Tibial nerve (tissue), 4 donors: ENCODE measurements at regions not wholly inside any gene's neighbourhood (a gene's known extent, or its start where the extent isn't known, plus 50 kb on each side); places are given as distances from the start of the nearest gene placed in this dataset.

Experiments used
- DNase-seq, 2 donors: peaks; one replicate each; pipeline ENCODE4 v3.0.0-alpha.2; 2019; ENCODE audit warnings: low spot score in 2 of 2
- H3K27ac ChIP-seq, 4 donors: fragments of 200-600 bp; sonication (generic) in 3 of 4; one replicate each; pipeline ENCODE4 v1.5.1; 2017 to 2019; ENCODE audit warnings: mild to moderate bottlenecking in 1 of 4
- H3K27me3 ChIP-seq, 2 donors: fragments of 200-600 bp; sonication (generic) in 1 of 2; one replicate each; pipeline versions ENCODE4 v1.5.1 to v1.6.0; 2017 to 2019
- H3K36me3 ChIP-seq, 3 donors: fragments of 200-600 bp; sonication (generic); one replicate each; pipeline ENCODE4 v1.5.1; 2018 to 2019
- H3K4me1 ChIP-seq, 4 donors: fragments of 200-600 bp; sonication (generic) in 3 of 4; one replicate each; pipeline ENCODE4 v1.5.1; 2017 to 2019
- H3K4me3 ChIP-seq, 4 donors: fragments of 200-600 bp; sonication (generic) in 3 of 4; one replicate each; pipeline ENCODE4 v1.5.1; 2017 to 2019; ENCODE audit warnings: mild to moderate bottlenecking in 1 of 4, moderate library complexity in 1 of 4
- H3K9me3 ChIP-seq, 4 donors: fragments of 200-600 bp; sonication (generic) in 3 of 4; one replicate each; pipeline ENCODE4 v1.5.1; 2017 to 2019
- CTCF ChIP-seq, 5 experiments: fragments of 200-600 bp in 3 of 5; fragments of 450-650 bp in 2 of 5; sonication (generic) in 3 of 5; IDR thresholded peaks; one replicate each; pipeline ENCODE4 v1.5.1; 2016 to 2019; ENCODE audit warnings: antibody characterized with exemption in 5 of 5, mild to moderate bottlenecking in 3 of 5, moderate library complexity in 2 of 5
- EP300 ChIP-seq, 2 donors: sonication (generic); formaldehyde crosslinking; IDR thresholded peaks; one replicate each; pipeline ENCODE4 v1.6.1; 2017; ENCODE audit warnings: antibody characterized with exemption in 2 of 2, mild to moderate bottlenecking in 1 of 2
- POLR2A ChIP-seq, 2 donors: fragments of 450-650 bp; IDR thresholded peaks; one replicate each; pipeline ENCODE4 v1.6.1; 2017; ENCODE audit warnings: antibody characterized with exemption in 2 of 2, mild to moderate bottlenecking in 2 of 2, moderate library complexity in 2 of 2
- WGBS, 2 donors: methylation state at CpG; one replicate each; pipeline ENCODE4 v1.1.5; 2018; 5-methylcytosine and 5-hydroxymethylcytosine counted together

- Histone ChIP-seq H3K27me3 (no peaks in the 10 kb centered on the region), H3K9me3 (no peaks in the 10 kb centered on the region), H3K27ac (peak overlapping the region; percentile 9 to 82 (median 58)), H3K4me3 (peak overlapping the region in 2 of 4 donors; percentile 2 to 17), H3K36me3 (no peaks in the 10 kb centered on the region), H3K4me1 (peaks cover 0 to 42% (median 14%) of the 10 kb centered on the region in 4 donors)
- TF ChIP-seq CTCF (IDR thresholded peaks at IDR 0.05) (no peak), POLR2A (IDR thresholded peaks at IDR 0.05) (no peak), EP300 (IDR thresholded peaks at IDR 0.05) (no peak)
- no peak for DNase-seq
- WGBS, 2 donors: 12 to 17% methylated on average over 1 of the region's 1 CpG
Measured at GRCh38 chr3:29140666-29141065, 140.2 kb upstream of the RBMS3 start.

- TF ChIP-seq POLR2A (IDR thresholded peaks at IDR 0.05) (no peak), CTCF (IDR thresholded peaks at IDR 0.05) (no peak), EP300 (IDR thresholded peaks at IDR 0.05) (no peak)
- no peaks in the 10 kb centered on the region for H3K9me3 ChIP-seq
- H3K4me1 ChIP-seq: peaks cover 0 to 42% (median 14%) of the 10 kb centered on the region in 4 donors
- 21 to 28% methylated on average over 4 of the region's 4 CpGs for WGBS, 2 donors
- H3K4me3 ChIP-seq: no peak overlapping the region
- peak overlapping the region; percentile 9 to 82 (median 58) for H3K27ac ChIP-seq
- DNase-seq: no peak
- H3K27me3 ChIP-seq: no peaks in the 10 kb centered on the region
- no peaks in the 10 kb centered on the region for H3K36me3 ChIP-seq
Measured at GRCh38 chr3:29141197-29141917, 139.5 kb upstream of the RBMS3 start.

GRCh38 chr3:29141918-29142275 is 139.0 kb upstream of the RBMS3 start:
- TF ChIP-seq CTCF (IDR thresholded peaks at IDR 0.05) (no peak), POLR2A (IDR thresholded peaks at IDR 0.05) (no peak), EP300 (IDR thresholded peaks at IDR 0.05) (no peak)
- Histone ChIP-seq H3K27ac (peak overlapping the region in 3 of 4 donors; percentile 9 to 82 (median 78)), H3K36me3 (no peaks in the 10 kb centered on the region), H3K4me3 (no peak overlapping the region), H3K4me1 (peaks cover 0 to 42% (median 14%) of the 10 kb centered on the region in 4 donors), H3K27me3 (no peaks in the 10 kb centered on the region), H3K9me3 (no peaks in the 10 kb centered on the region)
- DNase-seq: no peak
- 50 to 52% methylated on average over 2 of the region's 2 CpGs for WGBS, 2 donors

- Histone ChIP-seq H3K27me3 (no peaks in the 10 kb centered on the region), H3K4me1 (peaks cover 0 to 39% (median 14%) of the 10 kb centered on the region in 4 donors), H3K9me3 (no peaks in the 10 kb centered on the region), H3K4me3 (no peak overlapping the region), H3K36me3 (no peaks in the 10 kb centered on the region), H3K27ac (no peak overlapping the region)
- no peak for DNase-seq
- WGBS, 2 donors: 86 to 91% methylated on average over 3 of the region's 3 CpGs
- TF ChIP-seq POLR2A (IDR thresholded peaks at IDR 0.05): no peak
- no peak for TF ChIP-seq CTCF (IDR thresholded peaks at IDR 0.05)
- TF ChIP-seq EP300 (IDR thresholded peaks at IDR 0.05): no peak
Measured at GRCh38 chr3:29143151-29143550, 137.7 kb upstream of the RBMS3 start.

GRCh38 chr3:29144361-29144760 is 136.5 kb upstream of the RBMS3 start:
- TF ChIP-seq POLR2A (IDR thresholded peaks at IDR 0.05) (no peak), CTCF (IDR thresholded peaks at IDR 0.05) (no peak), EP300 (IDR thresholded peaks at IDR 0.05) (no peak)
- Histone ChIP-seq H3K9me3 (no peaks in the 10 kb centered on the region), H3K4me3 (no peak overlapping the region), H3K4me1 (peaks cover 0 to 34% (median 14%) of the 10 kb centered on the region in 4 donors), H3K36me3 (no peaks in the 10 kb centered on the region), H3K27me3 (no peaks in the 10 kb centered on the region), H3K27ac (no peak overlapping the region)
- DNase-seq: no peak
- WGBS, 2 donors: 46 to 56% methylated on average over 3 of the region's 3 CpGs
